H9 (cell line): ENCODE measurements at regions not wholly inside any gene's neighbourhood (a gene's known extent, or its start where the extent isn't known, plus 50 kb on each side); places are given as distances from the start of the nearest gene placed in this dataset.

ENCODE experiments used
- DNase-seq: peaks from one replicate; pipeline ENCODE4 v3.0.0-alpha.2; 2017
- H2AFZ ChIP-seq: one replicate; pipeline ENCODE4 v1.6.1; 2013; ENCODE audit warnings: mild to moderate bottlenecking, low read length, control low read depth, moderate library complexity
- H2AK5ac ChIP-seq: 2 replicates; pipeline ENCODE4 v1.6.1; 2013; ENCODE audit warnings: low read length, control low read depth, mixed read lengths; ENCODE audit not compliant: insufficient read length
- H2BK120ac ChIP-seq: one replicate; pipeline ENCODE4 v1.6.1; 2013; ENCODE audit warnings: low read depth, mild to moderate bottlenecking, low read length, control low read depth, inconsistent platforms; ENCODE audit not compliant: poor library complexity, severe bottlenecking
- H2BK12ac ChIP-seq: 2 replicates; pipeline ENCODE4 v1.6.1; 2013; ENCODE audit warnings: low read length, control low read depth, mixed read lengths, low read depth; ENCODE audit not compliant: insufficient read length
- H2BK15ac ChIP-seq: 2 replicates; pipeline ENCODE4 v1.6.1; 2013; ENCODE audit warnings: low read depth, low read length, control low read depth
- H2BK20ac ChIP-seq: one replicate; pipeline ENCODE4 v1.6.1; 2013; ENCODE audit warnings: low read depth, mild to moderate bottlenecking, low read length, control low read depth, inconsistent platforms; ENCODE audit not compliant: poor library complexity, severe bottlenecking
- H2BK5ac ChIP-seq: 2 replicates; pipeline ENCODE4 v1.6.1; 2013; ENCODE audit warnings: low read length, control low read depth, mixed read lengths; ENCODE audit not compliant: insufficient read length
- H3K14ac ChIP-seq: 2 replicates; pipeline ENCODE4 v1.6.1; 2013; ENCODE audit warnings: low read length, control low read depth; ENCODE audit not compliant: insufficient read depth
- H3K18ac ChIP-seq: 2 replicates; pipeline ENCODE4 v1.6.1; 2013; ENCODE audit warnings: low read depth, mild to moderate bottlenecking, mixed read lengths, low read length, control low read depth; ENCODE audit not compliant: insufficient read length
- H3K23ac ChIP-seq: 2 replicates; pipeline ENCODE4 v1.6.1; 2013; ENCODE audit warnings: low read length, control low read depth, mixed read lengths, low read depth; ENCODE audit not compliant: insufficient read length
- H3K23me2 ChIP-seq: 2 replicates; pipeline ENCODE4 v1.6.1; 2013; ENCODE audit warnings: low read depth, mild to moderate bottlenecking, mixed read lengths, low read length, control low read depth; ENCODE audit not compliant: insufficient read length, poor library complexity, severe bottlenecking
- H3K27ac ChIP-seq: 2 replicates; pipeline ENCODE4 v1.5.1; 2013; ENCODE audit warnings: low read length, control low read depth, mixed read lengths, low read depth; ENCODE audit not compliant: insufficient read length
- H3K27me3 ChIP-seq: 2 replicates; pipeline ENCODE4 v1.6.1; 2013; ENCODE audit warnings: low read length, control low read depth, inconsistent platforms; ENCODE audit not compliant: insufficient read depth
- H3K4ac ChIP-seq: 2 replicates; pipeline ENCODE4 v1.6.1; 2013; ENCODE audit warnings: low read depth, mild to moderate bottlenecking, control low read depth, inconsistent platforms, low read length, moderate library complexity
- H3K4me1 ChIP-seq: 2 replicates; pipeline ENCODE4 v1.6.1; 2013; ENCODE audit warnings: low read length, control low read depth, inconsistent platforms; ENCODE audit not compliant: insufficient read depth
- H3K4me2 ChIP-seq: 2 replicates; pipeline ENCODE4 v1.6.1; 2013; ENCODE audit warnings: low read length, control low read depth, mixed read lengths; ENCODE audit not compliant: insufficient read length, insufficient read depth
- H3K56ac ChIP-seq: 2 replicates; pipeline ENCODE4 v1.6.1; 2013; ENCODE audit warnings: low read depth, mild to moderate bottlenecking, mixed read lengths, low read length, control low read depth; ENCODE audit not compliant: insufficient read length
- H3K79me1 ChIP-seq: 2 replicates; pipeline ENCODE4 v1.6.1; 2013; ENCODE audit warnings: low read depth, mild to moderate bottlenecking, moderate library complexity, low read length, control low read depth, inconsistent platforms; ENCODE audit not compliant: insufficient read depth, poor library complexity, severe bottlenecking
- H3K79me2 ChIP-seq: 2 replicates; pipeline ENCODE4 v1.6.1; 2013; ENCODE audit warnings: low read length, control low read depth, inconsistent platforms; ENCODE audit not compliant: insufficient read depth
- H3K9ac ChIP-seq: 2 replicates; pipeline ENCODE4 v1.6.1; 2013; ENCODE audit warnings: low read length, control low read depth, mixed read lengths; ENCODE audit not compliant: insufficient read length; ENCODE audit errors: extremely low read depth
- H3K9me3 ChIP-seq: one replicate; pipeline ENCODE4 v1.6.1; 2013; ENCODE audit warnings: low read depth, low read length, inconsistent platforms; ENCODE audit not compliant: control insufficient read depth
- H3T11ph ChIP-seq: one replicate; pipeline ENCODE4 v1.6.1; 2013; ENCODE audit warnings: mild to moderate bottlenecking, low read length, control low read depth, inconsistent platforms
- H4K20me1 ChIP-seq: one replicate; pipeline ENCODE4 v1.6.1; 2013; ENCODE audit not compliant: control insufficient read depth, insufficient read length, insufficient read depth
- H4K5ac ChIP-seq: 2 replicates; pipeline ENCODE4 v1.6.1; 2013; ENCODE audit warnings: low read depth, mild to moderate bottlenecking, mixed read lengths, low read length, control low read depth; ENCODE audit not compliant: insufficient read length
- H4K8ac ChIP-seq: replicated peaks from 2 replicates; pipeline ENCODE4 v1.6.1; 2013; ENCODE audit warnings: low read length, control low read depth, mixed read lengths, low read depth; ENCODE audit not compliant: insufficient read length
- H4K91ac ChIP-seq: 2 replicates; pipeline ENCODE4 v1.6.1; 2013; ENCODE audit warnings: low read depth, mild to moderate bottlenecking, moderate library complexity, mixed read lengths, low read length, control low read depth; ENCODE audit not compliant: insufficient read length
- H3K27ac Mint-ChIP-seq, 3 experiments: 2 replicates in 2 of 3; 3 replicates in 1 of 3; pipeline ENCODE4 v1.8.0; 2020 to 2021; ENCODE audit warnings: mixed read lengths in 3 of 3, mild to moderate bottlenecking in 1 of 3, moderate library complexity in 1 of 3
- H3K27me3 Mint-ChIP-seq: 2 replicates; pipeline ENCODE4 v1.8.0; 2021; ENCODE audit warnings: low read depth, mild to moderate bottlenecking, moderate library complexity, mixed read lengths
- H3K36me3 Mint-ChIP-seq, 3 experiments: 2 replicates in 2 of 3; 3 replicates in 1 of 3; pipeline ENCODE4 v1.8.0; 2020 to 2021; ENCODE audit warnings: low read depth in 3 of 3, mixed read lengths in 3 of 3; ENCODE audit not compliant: insufficient read depth in 1 of 3
- H3K4me1 Mint-ChIP-seq, 2 experiments: 2 replicates each; pipeline ENCODE4 v1.8.0; 2020; ENCODE audit warnings: mixed read lengths in 2 of 2
- H3K4me3 Mint-ChIP-seq, 2 experiments: 2 replicates in 1 of 2; 3 replicates in 1 of 2; pipeline ENCODE4 v1.8.0; 2020 to 2021; ENCODE audit warnings: mild to moderate bottlenecking in 2 of 2, mixed read lengths in 2 of 2, moderate library complexity in 1 of 2
- H3K9me3 Mint-ChIP-seq, 2 experiments: 2 replicates in 1 of 2; 3 replicates in 1 of 2; pipeline ENCODE4 v1.8.0; 2020; ENCODE audit warnings: mild to moderate bottlenecking in 2 of 2, mixed read lengths in 2 of 2, moderate library complexity in 1 of 2
- TF ChIP-seq, protein P1 (sequence below): fragments of 200-600 bp; sonication (generic); conservative IDR thresholded peaks from 3 replicates; pipeline ENCODE4 v1.8.0; 2021; ENCODE audit warnings: antibody characterized with exemption, mild to moderate bottlenecking

DNA sequence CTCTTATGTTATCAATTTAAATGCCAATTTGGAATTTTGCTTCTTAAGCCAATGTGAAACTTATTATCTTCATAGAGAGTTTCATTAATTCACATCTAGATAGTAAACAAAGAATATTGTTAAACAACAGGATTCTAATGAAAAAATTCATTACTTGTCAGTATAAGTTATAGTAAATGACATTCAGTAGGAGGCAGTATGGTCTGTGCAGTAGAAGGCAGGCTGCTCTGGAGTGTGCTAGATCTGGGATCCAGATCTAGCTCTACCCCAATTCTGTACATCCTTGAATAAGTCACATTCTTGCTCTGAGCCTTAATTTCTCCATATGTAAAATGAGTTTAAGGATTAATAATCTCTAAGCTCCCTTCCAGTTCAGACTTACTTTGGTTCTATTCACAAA, 202.7 kb upstream of the POU3F4 start:
- H2BK20ac ChIP-seq, result no peak overlapping the region
- no peak overlapping the region for H2BK15ac ChIP-seq
- no peak overlapping the region for H3K18ac ChIP-seq
- H3K4me3 Mint-ChIP-seq, result no peak overlapping the region
- H3K27me3 Mint-ChIP-seq, result peaks cover 1% of the 10 kb centered on the region; the same call in 1 of the 2 replicates
- no peaks in the 10 kb centered on the region for H3K4me1 Mint-ChIP-seq
- H2AFZ ChIP-seq, result no peak overlapping the region
- peaks cover 56 to 61% of the 10 kb centered on the region in 2 experiments for H3K9me3 Mint-ChIP-seq
- no peaks in the 10 kb centered on the region for H4K20me1 ChIP-seq
- H3K27me3 ChIP-seq, result no peaks in the 10 kb centered on the region
- no peak overlapping the region for H4K8ac ChIP-seq
- no peak overlapping the region for H4K91ac ChIP-seq
- H3K27ac Mint-ChIP-seq, result no peak overlapping the region
- TF ChIP-seq, protein P1, sequence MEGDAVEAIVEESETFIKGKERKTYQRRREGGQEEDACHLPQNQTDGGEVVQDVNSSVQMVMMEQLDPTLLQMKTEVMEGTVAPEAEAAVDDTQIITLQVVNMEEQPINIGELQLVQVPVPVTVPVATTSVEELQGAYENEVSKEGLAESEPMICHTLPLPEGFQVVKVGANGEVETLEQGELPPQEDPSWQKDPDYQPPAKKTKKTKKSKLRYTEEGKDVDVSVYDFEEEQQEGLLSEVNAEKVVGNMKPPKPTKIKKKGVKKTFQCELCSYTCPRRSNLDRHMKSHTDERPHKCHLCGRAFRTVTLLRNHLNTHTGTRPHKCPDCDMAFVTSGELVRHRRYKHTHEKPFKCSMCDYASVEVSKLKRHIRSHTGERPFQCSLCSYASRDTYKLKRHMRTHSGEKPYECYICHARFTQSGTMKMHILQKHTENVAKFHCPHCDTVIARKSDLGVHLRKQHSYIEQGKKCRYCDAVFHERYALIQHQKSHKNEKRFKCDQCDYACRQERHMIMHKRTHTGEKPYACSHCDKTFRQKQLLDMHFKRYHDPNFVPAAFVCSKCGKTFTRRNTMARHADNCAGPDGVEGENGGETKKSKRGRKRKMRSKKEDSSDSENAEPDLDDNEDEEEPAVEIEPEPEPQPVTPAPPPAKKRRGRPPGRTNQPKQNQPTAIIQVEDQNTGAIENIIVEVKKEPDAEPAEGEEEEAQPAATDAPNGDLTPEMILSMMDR, result no peak
- H3K4me1 ChIP-seq, result no peaks in the 10 kb centered on the region
- peaks cover 3 to 8% (median 7%) of the 10 kb centered on the region in 3 experiments; a peak in 6 of 7 replicates for H3K36me3 Mint-ChIP-seq
- no peak overlapping the region for H2BK120ac ChIP-seq
- H3K14ac ChIP-seq, result no peak overlapping the region
- no peak overlapping the region for H3K23ac ChIP-seq
- no peak overlapping the region for H4K5ac ChIP-seq
- no peak overlapping the region for H2BK5ac ChIP-seq
- no peak overlapping the region for H3K27ac ChIP-seq
- no peak overlapping the region for H2BK12ac ChIP-seq
- H3K79me2 ChIP-seq, result no peaks in the 10 kb centered on the region
- H3K23me2 ChIP-seq, result no peaks in the 10 kb centered on the region
- H3K9me3 ChIP-seq, result peaks cover 16% of the 10 kb centered on the region
- no peaks in the 10 kb centered on the region for H3K79me1 ChIP-seq
- no peak overlapping the region for H3K4ac ChIP-seq
- H3T11ph ChIP-seq, result no peak overlapping the region
- no peak overlapping the region for H2AK5ac ChIP-seq
- DNase-seq, result no peak
- H3K56ac ChIP-seq, result no peak overlapping the region
- H3K9ac ChIP-seq, result no peak overlapping the region
- no peak overlapping the region for H3K4me2 ChIP-seq
